Subcutaneous abdominal adipose tissue (tissue), 5 donors: ENCODE measurements at regions not wholly inside any gene's neighbourhood (a gene's known extent, or its start where the extent isn't known, plus 50 kb on each side); places are given as distances from the start of the nearest gene placed in this dataset.

Experiments used
- H3K27ac ChIP-seq: one replicate; pipeline ENCODE4 v1.7.0; 2013; ENCODE audit warnings: low read depth, mild to moderate bottlenecking, inconsistent platforms, low read length, moderate library complexity
- H3K27me3 ChIP-seq, 5 donors: one replicate each; pipeline ENCODE4 v1.7.0; 2013; ENCODE audit warnings: low read length in 5 of 5, inconsistent platforms in 1 of 5; ENCODE audit not compliant: control insufficient read depth in 5 of 5, insufficient read depth in 4 of 5
- H3K36me3 ChIP-seq, 5 donors: one replicate each; pipeline ENCODE4 v1.7.0; 2013; ENCODE audit warnings: low read length in 5 of 5; ENCODE audit not compliant: control insufficient read depth in 5 of 5, insufficient read depth in 5 of 5
- H3K4me1 ChIP-seq, 5 donors: one replicate each; pipeline ENCODE4 v1.7.0; 2013; ENCODE audit warnings: low read length in 5 of 5, mild to moderate bottlenecking in 3 of 5, moderate library complexity in 1 of 5; ENCODE audit not compliant: control insufficient read depth in 5 of 5, insufficient read depth in 5 of 5
- H3K4me3 ChIP-seq, 5 donors: one replicate each; pipeline ENCODE4 v1.7.0; 2013; ENCODE audit warnings: low read length in 5 of 5, low read depth in 1 of 5
- H3K9ac ChIP-seq, 5 donors: one replicate each; pipeline ENCODE4 v1.7.0; 2013; ENCODE audit warnings: low read length in 5 of 5, mild to moderate bottlenecking in 4 of 5, moderate library complexity in 3 of 5
- H3K9me3 ChIP-seq, 5 donors: one replicate each; pipeline ENCODE4 v1.7.0; 2013; ENCODE audit warnings: low read length in 5 of 5; ENCODE audit not compliant: control insufficient read depth in 5 of 5
- donor health status: healthy.
- donor health status: healthy.
- donor health status: healthy.
- donor health status: healthy.
- donor health status: healthy.

DNA sequence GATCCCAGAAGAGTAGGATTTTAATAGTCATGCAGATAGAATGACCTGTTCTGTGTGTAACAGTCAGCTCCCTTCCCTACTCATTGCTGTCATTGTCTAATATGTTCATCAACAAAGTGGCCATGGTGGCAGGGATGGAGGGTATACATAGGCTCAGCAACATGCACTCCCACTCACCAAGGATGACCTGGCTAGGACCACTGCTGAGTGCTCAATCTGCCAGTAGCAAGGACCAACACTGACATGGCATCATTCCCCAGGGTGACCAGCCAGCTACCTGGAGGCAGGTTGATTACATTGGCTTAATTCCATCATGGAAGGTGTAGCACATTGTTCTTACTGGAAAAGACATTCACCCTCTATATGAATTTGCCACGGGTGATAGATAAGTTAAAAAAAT lies 401.7 kb upstream of the CELF4 start:
- Histone ChIP-seq H3K27ac (no peak overlapping the region), H3K36me3 (no peaks in the 10 kb centered on the region), H3K9ac (no peak overlapping the region), H3K4me3 (no peak overlapping the region), H3K27me3 (peaks cover 0 to 4% (median 0%) of the 10 kb centered on the region in 5 donors), H3K9me3 (peaks cover 0 to 6% (median 2%) of the 10 kb centered on the region in 5 donors), H3K4me1 (no peaks in the 10 kb centered on the region)

DNA sequence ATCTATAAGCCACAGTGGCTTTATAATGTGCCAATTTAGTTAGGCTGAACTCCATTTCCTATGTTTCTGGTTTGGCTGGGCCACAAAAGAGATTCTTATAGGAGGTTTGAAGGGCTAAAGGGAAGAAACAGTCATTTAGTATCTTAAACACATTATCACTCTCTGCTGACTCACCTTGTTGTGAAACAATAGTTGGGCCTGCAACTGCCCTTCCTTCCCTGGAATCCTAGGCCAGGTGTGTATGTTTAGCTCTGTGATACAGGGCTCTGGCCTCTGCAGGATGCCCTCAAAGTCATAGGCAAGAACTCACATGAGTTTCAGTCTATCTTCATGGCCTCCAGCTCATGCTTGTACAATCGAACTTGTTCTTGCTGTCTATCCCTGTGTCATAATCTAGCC lies 400.0 kb upstream of the CELF4 start:
- H3K27me3 ChIP-seq, result peaks cover 0 to 4% (median 0%) of the 10 kb centered on the region in 5 donors
- no peak overlapping the region for H3K9ac ChIP-seq
- H3K9me3 ChIP-seq, result peaks cover 0 to 11% (median 6%) of the 10 kb centered on the region in 5 donors
- H3K36me3 ChIP-seq, result no peaks in the 10 kb centered on the region
- no peaks in the 10 kb centered on the region for H3K4me1 ChIP-seq
- no peak overlapping the region for H3K4me3 ChIP-seq
- no peak overlapping the region for H3K27ac ChIP-seq

DNA sequence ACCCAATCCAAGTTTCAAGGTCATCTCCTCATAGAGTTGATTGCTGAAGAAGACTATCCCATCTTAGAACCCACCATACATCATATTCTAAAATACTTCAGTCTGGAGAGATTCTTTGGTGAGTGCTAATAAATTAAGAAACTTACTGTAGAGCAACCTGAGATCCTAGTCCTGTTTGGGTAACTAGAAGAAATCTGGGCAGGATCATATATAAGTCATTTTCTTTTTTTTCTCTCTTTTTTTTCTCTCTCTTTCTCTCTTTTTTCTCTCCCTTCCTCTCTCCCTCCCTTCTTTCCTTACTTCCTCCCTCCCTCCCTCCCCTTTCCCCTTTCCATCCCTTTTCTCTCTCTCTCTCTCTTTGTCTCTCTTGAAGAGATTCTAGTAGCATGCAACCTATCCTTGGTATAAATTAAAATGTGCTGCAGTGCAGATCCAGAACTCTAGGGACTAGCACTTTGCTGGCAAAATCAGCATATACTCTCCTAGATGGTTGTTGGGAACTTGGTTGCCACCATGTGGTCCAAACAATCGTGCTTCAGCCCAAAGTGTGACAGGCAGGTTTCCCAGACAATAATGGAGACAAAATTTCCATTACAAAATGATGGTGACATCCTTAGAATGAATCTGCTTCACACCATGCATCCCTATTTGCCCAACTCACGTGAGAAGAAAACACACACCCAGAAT lies 399.4 kb upstream of the CELF4 start:
- no peak overlapping the region for H3K27ac ChIP-seq
- peaks cover 0 to 11% (median 6%) of the 10 kb centered on the region in 5 donors for H3K9me3 ChIP-seq

DNA sequence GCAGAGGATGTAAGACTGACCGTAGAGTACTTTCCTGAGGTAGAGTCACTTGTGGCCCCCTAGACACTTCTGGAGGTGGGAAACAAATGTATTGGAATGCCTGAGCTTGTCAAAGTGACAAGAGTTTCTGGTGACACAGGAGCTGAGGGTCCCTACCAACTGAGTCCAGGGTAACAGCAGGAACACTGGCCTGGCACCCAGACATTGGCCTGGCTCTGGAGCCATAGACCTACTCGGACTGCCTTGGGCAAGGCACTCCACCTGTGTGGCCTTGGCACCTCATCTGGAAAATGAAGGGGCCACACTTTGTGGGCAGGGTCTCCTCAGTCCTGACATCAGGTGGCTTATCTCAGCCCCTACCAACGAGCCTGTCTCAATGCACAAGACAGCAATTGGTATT lies 398.2 kb upstream of the CELF4 start:
- no peak overlapping the region for H3K4me3 ChIP-seq
- peaks cover 0 to 4% (median 0%) of the 10 kb centered on the region in 5 donors for H3K27me3 ChIP-seq
- peaks cover 0 to 11% (median 6%) of the 10 kb centered on the region in 5 donors for H3K9me3 ChIP-seq
- no peak overlapping the region for H3K9ac ChIP-seq
- H3K27ac ChIP-seq, result no peak overlapping the region
- H3K4me1 ChIP-seq, result no peaks in the 10 kb centered on the region
- no peaks in the 10 kb centered on the region for H3K36me3 ChIP-seq

More for the DNA sequence above, 399.4 kb upstream of the CELF4 start:
- H3K36me3 ChIP-seq, result no peaks in the 10 kb centered on the region
- H3K9ac ChIP-seq, result no peak overlapping the region
- H3K4me1 ChIP-seq, result no peaks in the 10 kb centered on the region
- H3K4me3 ChIP-seq, result no peak overlapping the region
- peaks cover 0 to 4% (median 0%) of the 10 kb centered on the region in 5 donors for H3K27me3 ChIP-seq

DNA sequence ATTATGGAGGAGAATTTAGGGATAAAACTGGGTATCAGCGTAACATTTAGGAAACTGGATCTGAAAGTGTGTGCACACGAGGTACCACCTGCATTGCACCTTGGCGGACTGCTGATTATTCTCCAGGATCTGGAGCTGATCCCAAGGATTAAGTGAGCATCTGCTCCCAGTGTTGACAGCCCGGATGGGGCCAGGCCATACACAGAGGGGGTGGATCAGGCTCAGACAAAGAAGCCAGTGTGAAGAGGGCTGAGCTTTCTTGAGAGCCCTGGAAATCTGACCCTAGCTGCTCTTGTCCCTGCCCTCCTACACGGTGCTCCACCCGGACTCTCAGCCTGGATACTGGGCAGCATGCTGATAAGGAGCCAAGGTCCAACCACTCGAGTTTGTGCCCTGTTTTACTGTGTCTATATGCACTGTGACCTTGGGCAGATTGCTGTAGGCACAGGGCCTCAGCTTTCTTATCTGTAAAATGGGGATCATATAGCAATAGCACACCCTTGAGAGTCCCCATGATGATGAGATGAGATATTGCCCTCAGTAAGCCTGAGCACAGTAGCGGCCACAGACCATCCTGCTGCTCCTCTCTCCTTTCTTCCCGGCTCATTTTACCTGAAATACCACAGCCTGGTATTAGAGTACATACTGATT lies 396.8 kb upstream of the CELF4 start:
- H3K4me1 ChIP-seq, result no peaks in the 10 kb centered on the region
- H3K36me3 ChIP-seq, result no peaks in the 10 kb centered on the region
- H3K4me3 ChIP-seq, result no peak overlapping the region
- peaks cover 0 to 13% (median 6%) of the 10 kb centered on the region in 5 donors for H3K9me3 ChIP-seq
- peaks cover 0 to 4% (median 0%) of the 10 kb centered on the region in 5 donors for H3K27me3 ChIP-seq
- H3K9ac ChIP-seq, result no peak overlapping the region
- no peak overlapping the region for H3K27ac ChIP-seq

DNA sequence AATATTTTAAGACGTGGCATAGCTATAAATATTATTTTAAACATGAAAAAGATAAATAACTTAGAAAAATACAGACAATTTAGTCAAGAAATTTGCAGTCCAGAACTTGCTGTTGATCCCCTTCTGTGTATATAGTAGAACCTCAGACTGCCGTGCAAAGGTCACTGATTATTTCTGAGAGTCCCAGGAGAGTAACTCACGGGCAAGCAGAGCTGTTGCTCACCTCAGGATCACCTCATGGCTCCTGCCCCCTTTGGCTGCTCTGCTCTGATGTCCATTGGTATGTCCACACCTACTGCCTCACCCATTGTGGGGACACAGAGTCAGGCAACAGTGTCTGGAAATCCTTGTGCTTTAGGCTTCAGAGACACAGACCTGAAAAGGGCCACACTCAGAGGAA lies 392.9 kb upstream of the CELF4 start:
- Histone ChIP-seq H3K27me3 (no peaks in the 10 kb centered on the region), H3K27ac (no peak overlapping the region), H3K9ac (no peak overlapping the region), H3K36me3 (no peaks in the 10 kb centered on the region), H3K4me1 (no peaks in the 10 kb centered on the region), H3K9me3 (peaks cover 0 to 16% (median 8%) of the 10 kb centered on the region in 5 donors), H3K4me3 (no peak overlapping the region)

DNA sequence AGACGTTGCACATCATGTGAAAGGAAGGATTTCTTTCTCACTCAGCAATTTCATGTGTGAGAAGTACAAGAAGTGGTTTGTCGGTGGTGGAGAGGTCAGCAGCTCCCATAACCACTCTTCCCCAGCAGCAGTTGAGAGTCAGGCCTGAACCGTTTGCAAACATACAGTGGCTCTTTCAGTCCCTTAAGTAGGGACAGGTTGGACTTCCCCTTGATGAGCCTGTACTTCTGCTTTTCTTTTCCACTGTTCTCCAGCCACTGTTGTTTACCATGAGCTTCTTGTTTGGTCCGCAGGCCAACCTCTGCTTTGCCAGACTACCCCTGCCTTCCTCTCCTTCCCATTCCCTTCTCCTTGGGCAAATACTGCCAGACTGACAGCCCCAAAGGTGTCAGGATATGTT lies 391.3 kb upstream of the CELF4 start:
- no peaks in the 10 kb centered on the region for H3K4me1 ChIP-seq
- no peak overlapping the region for H3K27ac ChIP-seq
- H3K4me3 ChIP-seq, result no peak overlapping the region
- H3K36me3 ChIP-seq, result no peaks in the 10 kb centered on the region
- peaks cover 0 to 24% (median 3%) of the 10 kb centered on the region in 5 donors for H3K9me3 ChIP-seq
- no peaks in the 10 kb centered on the region for H3K27me3 ChIP-seq
- H3K9ac ChIP-seq, result no peak overlapping the region

DNA sequence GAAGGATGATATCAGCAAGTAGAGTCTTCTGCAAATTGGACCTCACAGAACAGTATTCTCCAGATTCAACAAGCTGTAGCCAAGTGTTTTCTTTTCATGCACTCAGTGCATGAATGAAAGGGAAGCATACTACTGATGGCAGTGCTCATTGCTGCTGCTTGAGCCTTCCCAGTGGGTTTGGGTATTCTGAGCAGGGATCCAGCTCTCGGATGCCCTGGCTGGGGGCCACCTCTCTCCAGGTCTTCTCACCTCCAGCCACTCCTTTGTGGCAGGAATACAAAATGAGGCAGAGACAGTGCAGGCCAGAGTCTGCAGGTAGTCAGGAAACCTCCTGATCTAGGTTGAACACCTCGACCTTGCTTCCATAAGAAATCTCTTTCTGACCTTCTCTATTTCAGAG lies 390.4 kb upstream of the CELF4 start:
- H3K4me1 ChIP-seq, result no peaks in the 10 kb centered on the region
- H3K9me3 ChIP-seq, result peaks cover 0 to 24% (median 2%) of the 10 kb centered on the region in 5 donors
- no peak overlapping the region for H3K9ac ChIP-seq
- H3K27me3 ChIP-seq, result no peaks in the 10 kb centered on the region
- H3K36me3 ChIP-seq, result no peaks in the 10 kb centered on the region
- no peak overlapping the region for H3K4me3 ChIP-seq
- no peak overlapping the region for H3K27ac ChIP-seq

DNA sequence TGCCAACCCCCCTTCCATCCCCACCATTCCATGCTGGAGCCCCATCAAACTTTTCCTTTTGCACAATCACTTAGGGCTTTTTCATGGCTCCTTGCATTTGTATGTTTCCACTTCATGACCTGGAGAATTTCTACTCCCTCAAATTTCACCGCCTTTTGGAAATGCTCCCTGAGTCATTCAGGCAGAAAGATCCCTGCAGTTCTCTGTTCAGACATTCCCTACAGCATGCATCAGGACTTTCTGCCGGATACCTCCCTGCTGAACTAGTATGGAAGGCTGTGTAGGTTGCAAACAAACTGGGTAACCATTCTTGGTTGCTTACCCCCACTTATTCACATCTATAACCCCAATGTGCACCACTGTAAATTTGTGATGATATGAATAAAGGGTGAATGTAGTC lies 389.6 kb upstream of the CELF4 start:
- Histone ChIP-seq H3K4me1 (no peaks in the 10 kb centered on the region), H3K9me3 (peaks cover 0 to 18% (median 2%) of the 10 kb centered on the region in 5 donors), H3K27ac (no peak overlapping the region), H3K4me3 (no peak overlapping the region), H3K9ac (no peak overlapping the region), H3K27me3 (no peaks in the 10 kb centered on the region), H3K36me3 (no peaks in the 10 kb centered on the region)

DNA sequence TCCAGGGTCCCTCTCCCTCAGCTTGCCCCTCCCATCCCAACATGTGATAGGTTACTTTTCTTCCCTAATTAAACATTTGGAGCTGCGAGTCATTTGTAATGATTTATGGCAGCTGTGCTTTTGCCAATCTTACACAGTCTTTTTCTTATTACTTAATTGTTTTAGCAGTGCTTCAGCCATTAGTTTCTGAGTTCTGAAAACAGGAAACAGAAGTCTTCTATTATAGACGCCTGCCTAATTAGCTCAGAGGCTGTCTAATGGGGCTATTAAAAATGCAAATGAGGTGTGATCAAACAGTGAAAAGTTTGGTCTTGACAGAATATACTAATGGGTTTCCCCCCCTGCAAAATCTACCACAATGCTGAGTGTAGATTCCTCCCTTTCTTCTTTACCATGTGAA lies 388.3 kb upstream of the CELF4 start:
- Histone ChIP-seq H3K36me3 (no peaks in the 10 kb centered on the region), H3K9me3 (peaks cover 0 to 18% (median 2%) of the 10 kb centered on the region in 5 donors), H3K4me3 (no peak overlapping the region), H3K27ac (no peak overlapping the region), H3K27me3 (no peaks in the 10 kb centered on the region), H3K9ac (no peak overlapping the region), H3K4me1 (no peaks in the 10 kb centered on the region)
